HG03045 (cell line): ENCODE measurements at regions not wholly inside any gene's neighbourhood (a gene's known extent, or its start where the extent isn't known, plus 50 kb on each side); places are given as distances from the start of the nearest gene placed in this dataset.
"Not testable (repeated sequence)": the region's sequence is repeated elsewhere in the genome, so short reads cannot be mapped to it uniquely, and the experiment has no call there.

ENCODE experiments used
- ATAC-seq: cut with Tn5 transposase; IDR thresholded peaks from one replicate; pipeline ENCODE4 v1.9.1; 2021; ENCODE audit warnings: mild to moderate bottlenecking, moderate library complexity; ENCODE audit not compliant: unreplicated experiment

DNA sequence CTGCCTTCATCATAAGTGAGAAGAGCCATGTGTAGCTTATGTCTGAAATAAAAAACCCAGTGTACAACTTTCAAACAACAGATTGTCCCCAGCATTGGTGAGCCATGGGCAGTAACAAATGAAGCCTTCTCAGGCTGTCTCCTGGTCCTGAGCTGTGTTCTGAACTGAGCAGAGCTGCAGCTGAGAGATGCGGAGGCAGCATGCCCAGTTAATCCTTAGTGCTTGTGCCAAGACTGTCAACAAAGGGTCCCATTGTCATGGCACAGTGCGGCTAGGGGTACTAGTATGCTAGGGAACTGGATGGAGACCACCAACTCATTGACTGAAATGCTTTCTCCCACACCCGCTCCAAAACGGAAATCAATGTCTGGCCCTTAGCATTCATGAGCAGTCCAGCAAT is 154.3 kb downstream of the RMST start:
- no peak for ATAC-seq

DNA sequence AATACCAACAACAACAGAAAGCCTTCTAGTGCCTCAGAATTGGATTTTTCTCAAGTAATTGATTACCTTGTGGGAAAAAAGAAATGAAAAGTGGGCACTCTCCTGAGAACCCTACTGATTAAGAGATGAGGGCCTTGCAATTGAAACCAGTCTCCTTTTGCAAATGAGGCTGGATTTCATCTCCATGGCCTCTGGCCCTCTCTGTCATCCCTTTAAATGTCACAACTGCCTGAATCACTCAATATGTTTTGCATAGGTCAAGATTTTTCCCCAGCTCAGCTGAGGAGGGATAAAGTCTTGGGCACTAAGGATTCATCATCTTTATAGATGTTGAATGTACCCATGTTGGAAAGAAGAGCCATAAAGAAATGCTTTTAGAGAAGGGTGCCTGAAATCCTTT is 166.4 kb downstream of the RMST start:
- no peak for ATAC-seq

DNA sequence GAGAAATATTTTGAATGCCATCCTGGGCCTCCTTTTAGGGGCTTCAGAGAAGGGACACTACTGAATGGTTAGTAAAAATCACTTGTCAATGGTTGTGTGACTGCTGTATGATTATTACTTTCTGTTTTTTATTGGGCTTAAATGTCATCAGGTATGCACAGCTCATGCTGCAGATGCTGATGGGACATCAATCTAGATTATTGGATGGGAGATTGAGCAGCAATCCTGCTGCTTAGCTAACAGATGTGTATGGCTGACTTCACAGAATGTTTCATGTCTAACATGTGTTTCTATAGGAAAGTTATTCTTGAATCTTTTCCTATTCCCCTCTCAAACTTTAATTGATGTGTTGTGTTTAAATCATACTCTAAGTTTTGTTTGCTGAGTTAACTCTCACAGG is 166.8 kb downstream of the RMST start:
- ATAC-seq: no peak

- no peak for ATAC-seq
These were observed 167.8 kb downstream of the RMST start for GRCh38 chr12:97630356-97630755.

DNA sequence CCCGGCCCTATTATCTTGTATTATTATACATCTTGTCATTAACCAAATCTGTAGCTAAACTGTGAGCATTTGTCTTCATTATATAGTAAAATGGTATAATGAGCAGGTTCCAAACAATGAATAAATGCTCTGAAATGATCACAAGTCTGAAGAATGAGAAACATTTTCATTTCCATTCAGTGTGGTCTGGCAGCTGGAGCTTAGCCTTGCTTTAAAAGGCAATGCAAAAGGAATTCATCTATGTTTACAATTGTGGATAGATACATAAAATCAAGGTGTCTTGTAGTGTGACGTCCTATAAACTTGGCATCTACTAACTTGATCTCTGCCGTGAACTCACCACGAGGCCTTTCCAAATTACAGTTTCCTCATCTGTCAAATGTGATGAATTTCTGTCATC is 168.3 kb downstream of the RMST start:
- ATAC-seq: no peak

- no peak for ATAC-seq
These were observed 175.2 kb downstream of the RMST start for GRCh38 chr12:97637770-97638169.

GRCh38 chr12:97638739-97639138 is 176.1 kb downstream of the RMST start:
- no peak for ATAC-seq

GRCh38 chr12:97639702-97640101 is 177.1 kb downstream of the RMST start:
- no peak for ATAC-seq

DNA sequence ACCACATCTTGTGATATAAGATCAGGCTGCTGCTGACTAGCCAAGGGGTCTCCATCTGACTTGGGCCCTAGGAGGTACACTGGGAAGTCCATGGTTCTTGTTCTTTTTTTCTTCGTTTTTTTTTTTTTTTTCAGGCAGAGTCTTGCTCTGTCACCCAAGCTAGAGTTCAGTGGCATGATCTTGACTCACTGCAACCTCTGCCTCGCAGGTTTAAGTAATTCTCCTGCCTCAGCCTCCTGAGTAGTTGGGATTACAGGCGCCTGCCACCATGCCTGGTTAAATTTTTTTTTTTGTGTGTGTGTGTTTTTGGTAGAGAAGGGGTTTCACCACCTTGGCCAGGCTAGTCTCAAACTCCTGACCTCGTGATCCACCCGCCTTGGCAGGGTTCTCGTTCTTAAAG is 178.2 kb downstream of the RMST start:
- ATAC-seq: no peak

DNA sequence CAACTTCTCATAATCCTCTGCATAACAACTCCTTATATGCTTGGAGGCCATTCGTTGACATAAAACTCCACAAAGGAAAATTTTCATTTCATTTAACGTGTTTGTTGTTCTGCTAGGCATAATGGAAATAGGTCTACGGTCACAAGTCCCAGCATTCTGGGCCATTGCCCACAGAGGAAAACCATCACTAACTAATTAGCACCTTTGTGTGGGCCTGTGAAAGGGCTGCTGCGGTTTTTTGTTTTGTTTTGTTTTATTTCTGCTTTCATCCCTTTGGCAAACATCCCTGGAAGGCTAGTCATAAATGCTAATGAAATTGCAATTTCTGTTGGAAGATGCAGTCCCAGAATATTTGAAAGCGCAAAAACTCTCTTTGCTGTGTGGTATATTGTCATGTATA is 180.3 kb downstream of the RMST start:
- no peak for ATAC-seq

- no peak for ATAC-seq
These were observed 181.3 kb downstream of the RMST start for GRCh38 chr12:97643924-97644323.

DNA sequence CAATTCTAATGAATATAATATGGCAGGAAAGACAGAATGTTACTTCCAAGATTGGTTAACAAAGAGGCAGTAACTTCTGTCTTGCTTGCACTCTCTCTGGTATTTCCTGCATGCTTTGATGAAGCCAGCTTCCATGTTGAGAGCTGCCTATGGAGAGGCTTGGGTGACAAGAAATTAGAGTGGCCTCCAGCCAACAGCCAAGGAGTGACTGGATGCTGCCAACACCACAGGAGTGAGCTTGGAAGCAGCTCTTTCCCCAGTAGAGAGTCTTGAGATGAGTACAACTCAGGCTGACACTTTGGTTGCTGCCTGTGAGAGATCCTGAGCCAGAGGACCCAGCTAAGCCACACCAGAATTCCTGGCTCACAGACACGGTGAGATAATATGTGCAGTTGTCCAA is 183.1 kb downstream of the RMST start:
- no peak for ATAC-seq

DNA sequence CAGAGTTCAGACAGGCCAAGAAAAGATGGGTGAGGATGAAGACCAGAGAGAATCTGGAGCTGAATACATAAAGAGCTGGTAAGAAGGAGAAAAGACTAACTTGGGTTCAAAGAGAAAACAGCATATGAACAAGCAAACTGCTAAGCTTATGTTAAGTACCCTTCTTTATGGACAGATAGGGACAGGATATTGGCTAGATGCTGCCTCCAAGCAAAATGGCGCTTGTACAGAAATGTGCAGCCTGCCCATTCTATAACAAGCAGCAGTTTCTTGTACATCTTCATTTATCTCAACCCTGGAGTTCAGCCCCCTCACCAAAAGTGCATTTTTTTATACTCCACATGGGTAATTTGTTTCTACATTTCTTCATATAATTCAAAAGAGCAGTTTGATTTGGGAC is 184.5 kb downstream of the RMST start:
- no peak for ATAC-seq

- no peak for ATAC-seq
These were observed 187.6 kb downstream of the RMST start for GRCh38 chr12:97650242-97650641.

GRCh38 chr12:97656548-97656947 is 193.9 kb downstream of the RMST start:
- ATAC-seq: not testable (repeated sequence)

- no peak for ATAC-seq
These were observed 196.7 kb downstream of the RMST start for GRCh38 chr12:97659117-97659880.

DNA sequence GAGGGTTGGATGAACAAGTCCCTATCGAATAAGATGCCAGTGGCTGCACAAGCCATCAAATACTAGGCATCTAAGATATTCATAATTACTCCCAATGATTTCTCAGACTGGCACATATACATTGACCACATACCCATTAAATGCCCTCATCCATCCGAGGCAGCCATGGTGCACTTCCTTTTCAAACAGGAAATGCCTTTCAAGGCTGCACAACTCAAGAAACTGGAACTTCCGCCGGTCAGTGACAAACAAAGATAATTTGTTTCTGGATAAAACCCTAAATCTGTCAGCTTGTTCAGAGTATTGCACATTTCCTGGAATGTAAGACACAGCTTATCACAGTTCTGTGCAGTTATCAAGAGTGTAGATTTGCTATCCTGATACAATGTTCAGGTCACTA is 203.7 kb downstream of the RMST start:
- no peak for ATAC-seq

GRCh38 chr12:97672870-97673269 is 210.3 kb downstream of the RMST start:
- no peak for ATAC-seq

DNA sequence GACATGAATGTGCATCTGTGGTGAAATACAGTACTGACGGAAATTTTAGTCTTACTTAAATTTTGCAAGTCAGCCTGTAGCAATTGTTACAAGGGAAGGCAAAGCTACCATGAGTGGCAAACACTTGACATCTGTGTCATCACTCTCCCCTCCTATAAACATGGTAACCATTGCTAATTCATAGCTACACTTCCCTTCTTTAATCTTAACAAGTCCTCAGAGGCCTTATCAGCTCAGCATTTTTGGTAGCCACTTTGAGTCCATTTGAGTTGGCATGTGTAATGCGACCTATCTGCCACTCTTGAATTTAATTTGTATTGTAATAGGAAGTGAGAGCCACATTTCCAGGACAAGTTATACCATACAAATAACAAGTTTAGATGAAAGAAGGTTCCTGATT is 218.1 kb downstream of the RMST start:
- no peak for ATAC-seq

DNA sequence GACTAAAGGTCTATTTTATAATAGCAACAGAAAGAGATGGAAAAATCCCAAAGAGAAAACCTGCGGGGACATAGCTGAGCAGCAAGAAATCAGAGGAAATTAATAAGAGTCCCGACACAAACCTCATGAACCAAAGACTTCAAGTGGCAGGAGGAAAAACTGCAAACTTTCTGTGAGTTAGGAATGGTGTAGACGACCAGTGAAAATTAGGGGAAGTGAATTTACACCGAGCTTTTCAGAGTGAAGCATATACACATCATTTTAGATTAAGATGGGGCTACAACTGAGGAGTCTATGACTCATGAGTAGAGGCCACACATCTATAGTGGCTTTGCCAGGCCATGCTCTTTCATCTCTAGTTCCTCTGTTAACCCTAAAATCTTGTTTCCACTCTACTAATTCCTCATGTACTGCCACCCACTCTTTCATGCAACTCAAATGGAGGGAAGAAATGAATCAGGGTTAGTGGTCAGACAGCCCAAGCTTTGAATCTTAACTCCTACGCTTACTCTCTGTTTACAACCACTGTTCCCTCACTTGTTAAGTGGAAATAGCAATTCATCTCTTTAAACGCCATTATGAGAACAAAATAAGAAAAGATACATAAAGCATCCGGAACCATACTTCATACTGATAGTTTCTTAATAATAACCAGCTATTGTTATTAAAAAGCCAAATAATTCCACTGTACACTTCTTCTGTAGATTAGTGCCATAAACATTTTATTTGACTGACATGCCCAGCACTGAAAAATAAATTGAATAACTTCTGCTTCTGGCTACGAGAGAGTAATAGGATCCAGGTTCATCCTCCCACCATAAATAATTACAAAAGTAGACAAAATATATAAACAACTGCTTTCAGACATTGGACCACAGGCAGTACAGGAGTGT is 219.3 kb downstream of the RMST start:
- peak; percentile 80 for ATAC-seq

- ATAC-seq: no peak
These were observed 222.8 kb downstream of the RMST start for GRCh38 chr12:97685360-97685759.

DNA sequence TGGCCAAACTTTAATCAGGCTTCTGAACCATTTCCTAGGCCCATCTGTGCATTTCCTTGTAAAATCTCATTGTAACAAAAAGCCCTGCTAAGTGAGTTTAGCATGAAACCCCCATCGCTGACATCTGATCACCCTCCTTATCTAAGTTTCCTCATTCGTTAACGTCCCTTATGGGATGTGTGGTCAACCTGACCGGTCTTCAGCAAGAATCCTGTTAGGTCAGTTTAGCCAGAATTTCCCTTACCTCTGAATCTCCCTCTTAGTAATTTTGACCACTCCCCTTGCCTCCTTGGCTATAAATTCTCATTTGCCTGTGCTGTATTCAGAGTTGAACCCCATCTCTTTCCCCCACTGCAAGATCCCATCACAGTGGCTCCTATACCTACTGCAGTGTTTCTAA is 239.3 kb downstream of the RMST start:
- no peak for ATAC-seq
